Liver (tissue), 8 donors: ENCODE measurements at regions not wholly inside any gene's neighbourhood (a gene's known extent, or its start where the extent isn't known, plus 50 kb on each side); places are given as distances from the start of the nearest gene placed in this dataset.

Experiments used
- DNase-seq: peaks from one replicate; pipeline ENCODE4 v3.0.0-alpha.2; 2017; ENCODE audit warnings: low spot score
- H3K27ac ChIP-seq, 2 donors: one replicate each; pipeline ENCODE4 v1.7.0; 2013; ENCODE audit warnings: inconsistent platforms in 2 of 2, low read length in 2 of 2, control low read depth in 1 of 2, low read depth in 1 of 2, mild to moderate bottlenecking in 1 of 2
- H3K27me3 ChIP-seq, 4 donors: one replicate each; pipeline versions ENCODE4 v1.6.1 to v1.7.0; 2013; ENCODE audit warnings: low read length in 3 of 4, inconsistent platforms in 1 of 4, mild to moderate bottlenecking in 1 of 4, moderate library complexity in 1 of 4; ENCODE audit not compliant: control insufficient read depth in 4 of 4, insufficient read depth in 4 of 4
- H3K36me3 ChIP-seq, 4 donors: one replicate each; pipeline versions ENCODE4 v1.6.1 to v1.7.0; 2013; ENCODE audit warnings: low read length in 3 of 4, mild to moderate bottlenecking in 3 of 4, low read depth in 1 of 4, moderate library complexity in 1 of 4; ENCODE audit not compliant: control insufficient read depth in 4 of 4, insufficient read depth in 3 of 4
- H3K4me1 ChIP-seq, 4 donors: one replicate each; pipeline versions ENCODE4 v1.6.1 to v1.7.0; 2013; ENCODE audit warnings: low read length in 3 of 4, mild to moderate bottlenecking in 3 of 4, moderate library complexity in 1 of 4; ENCODE audit not compliant: control insufficient read depth in 4 of 4, insufficient read depth in 4 of 4
- H3K4me3 ChIP-seq, 3 donors: one replicate each; pipeline versions ENCODE4 v1.6.1 to v1.7.0; 2013; ENCODE audit warnings: low read length in 3 of 3, control low read depth in 1 of 3, low read depth in 1 of 3, mild to moderate bottlenecking in 1 of 3
- H3K9ac ChIP-seq, 2 donors: one replicate each; pipeline ENCODE4 v1.7.0; 2013; ENCODE audit warnings: low read length in 2 of 2, mild to moderate bottlenecking in 2 of 2, moderate library complexity in 2 of 2, control low read depth in 1 of 2, low read depth in 1 of 2
- H3K9me3 ChIP-seq, 4 donors: one replicate each; pipeline versions ENCODE4 v1.6.1 to v1.7.0; 2013; ENCODE audit warnings: low read length in 3 of 4; ENCODE audit not compliant: control insufficient read depth in 4 of 4
- ATF3 ChIP-seq: IDR thresholded peaks from 2 replicates; pipeline ENCODE4 v1.6.1; 2016; ENCODE audit warnings: antibody characterized with exemption
- CTCF ChIP-seq: fragments of 150-350 bp; IDR thresholded peaks from 2 replicates; pipeline ENCODE4 v1.5.1; 2017; ENCODE audit warnings: improper control_type of control experiment, low read depth, low read length; ENCODE audit not compliant: missing input control
- FOXA1 ChIP-seq: IDR thresholded peaks from 2 replicates; pipeline ENCODE4 v1.6.1; 2016; ENCODE audit warnings: antibody characterized with exemption
- FOXA2 ChIP-seq: IDR thresholded peaks from 2 replicates; pipeline ENCODE4 v1.6.1; 2016; ENCODE audit warnings: antibody characterized with exemption
- GABPA ChIP-seq, 2 donors: IDR thresholded peaks in 1 of 2; conservative IDR thresholded peaks in 1 of 2; 2 replicates each; pipeline ENCODE4 v1.6.1; 2016; ENCODE audit warnings: antibody characterized with exemption in 2 of 2, mild to moderate bottlenecking in 1 of 2, moderate library complexity in 1 of 2
- HNF4G ChIP-seq: IDR thresholded peaks from 2 replicates; pipeline ENCODE4 v1.6.1; 2016; ENCODE audit warnings: antibody characterized with exemption
- JUND ChIP-seq, 2 donors: IDR thresholded peaks; 2 replicates each; pipeline ENCODE4 v1.6.1; 2016; ENCODE audit warnings: antibody characterized with exemption in 2 of 2
- MAX ChIP-seq: IDR thresholded peaks from 2 replicates; pipeline ENCODE4 v1.6.1; 2016; ENCODE audit warnings: antibody characterized with exemption
- NR2F2 ChIP-seq: IDR thresholded peaks from 2 replicates; pipeline ENCODE4 v1.6.1; 2016; ENCODE audit warnings: antibody characterized with exemption
- RAD21 ChIP-seq, 2 donors: IDR thresholded peaks; 2 replicates each; pipeline ENCODE4 v1.6.1; 2016; ENCODE audit warnings: antibody characterized with exemption in 2 of 2, mild to moderate bottlenecking in 2 of 2
- REST ChIP-seq: IDR thresholded peaks from 2 replicates; pipeline ENCODE4 v1.6.1; 2016; ENCODE audit warnings: antibody characterized with exemption, mild to moderate bottlenecking
- RXRA ChIP-seq, 2 donors: IDR thresholded peaks; 2 replicates each; pipeline ENCODE4 v1.6.1; 2017 to 2018; ENCODE audit warnings: antibody characterized with exemption in 2 of 2, mild to moderate bottlenecking in 1 of 2
- SP1 ChIP-seq: IDR thresholded peaks from 2 replicates; pipeline ENCODE4 v1.6.1; 2018; ENCODE audit warnings: antibody characterized with exemption, mild to moderate bottlenecking
- TAF1 ChIP-seq: conservative IDR thresholded peaks from 2 replicates; pipeline ENCODE4 v1.6.1; 2016; ENCODE audit warnings: antibody characterized with exemption, mild to moderate bottlenecking
- YY1 ChIP-seq: IDR thresholded peaks from 2 replicates; pipeline ENCODE4 v1.6.1; 2016; ENCODE audit warnings: antibody characterized with exemption, mild to moderate bottlenecking
- ZBTB33 ChIP-seq: IDR thresholded peaks from 2 replicates; pipeline ENCODE4 v1.6.1; 2016; ENCODE audit warnings: antibody characterized with exemption
- WGBS: extraction: QIAGEN DNeasy Blood & Tissue Kit; methylation state at CpG from one replicate; pipeline ENCODE4 v1.1.7; 2013; 5-methylcytosine and 5-hydroxymethylcytosine counted together
- donor health status: healthy.
- donor health status: healthy.
- donor health status: healthy.
- donor health status: healthy.
- donor health status: healthy.

- Histone ChIP-seq H3K27me3 (peaks cover 0 to 2% (median 0%) of the 10 kb centered on the region in 4 donors), H3K27ac (no peak overlapping the region), H3K36me3 (no peaks in the 10 kb centered on the region), H3K4me3 (no peak overlapping the region), H3K9ac (no peak overlapping the region), H3K4me1 (no peaks in the 10 kb centered on the region), H3K9me3 (peaks cover 0 to 4% (median 0%) of the 10 kb centered on the region in 4 donors)
- no peak for TF ChIP-seq RXRA (IDR thresholded peaks at IDR 0.05)
- no peak for TF ChIP-seq ATF3
- TF ChIP-seq GABPA (IDR thresholded peaks at IDR 0.05 in 1 of 2, conservative IDR thresholded peaks at IDR 0.05 in 1 of 2) = no peak
- TF ChIP-seq FOXA1 = no peak
- no peak for TF ChIP-seq SP1
- no peak for TF ChIP-seq REST
- no peak for TF ChIP-seq RAD21 (IDR thresholded peaks at IDR 0.05)
- no peak for TF ChIP-seq FOXA2
- TF ChIP-seq MAX = no peak
- no peak for TF ChIP-seq NR2F2
- TF ChIP-seq TAF1 = no peak
- TF ChIP-seq YY1 = no peak
- no peak for TF ChIP-seq CTCF
- TF ChIP-seq ZBTB33 = no peak
- TF ChIP-seq JUND (IDR thresholded peaks at IDR 0.05) = no peak
- WGBS = 69% methylated on average over 3 of the region's 3 CpGs
- DNase-seq = no peak
Measured at GRCh38 chr14:97827746-97828145, 1030.6 kb downstream of the VRK1 start.

- Histone ChIP-seq H3K36me3 (no peaks in the 10 kb centered on the region), H3K9ac (no peak overlapping the region), H3K9me3 (no peaks in the 10 kb centered on the region), H3K27ac (no peak overlapping the region), H3K4me3 (no peak overlapping the region), H3K4me1 (no peaks in the 10 kb centered on the region), H3K27me3 (no peaks in the 10 kb centered on the region)
- DNase-seq = no peak
- WGBS = 60% methylated on average over 11 of the region's 11 CpGs
- TF ChIP-seq REST (no peak), RXRA (IDR thresholded peaks at IDR 0.05) (no peak), MAX (no peak), NR2F2 (no peak), GABPA (IDR thresholded peaks at IDR 0.05 in 1 of 2, conservative IDR thresholded peaks at IDR 0.05 in 1 of 2) (no peak), HNF4G (no peak), ZBTB33 (no peak), FOXA1 (no peak), ATF3 (no peak), JUND (IDR thresholded peaks at IDR 0.05) (no peak)
Measured at GRCh38 chr14:97832776-97833175, 1035.6 kb downstream of the VRK1 start.
